Stomach (tissue), 8 donors: ENCODE measurements at regions not wholly inside any gene's neighbourhood (a gene's known extent, or its start where the extent isn't known, plus 50 kb on each side); places are given as distances from the start of the nearest gene placed in this dataset.

ENCODE experiments used
- DNase-seq, 2 donors: peaks; one replicate each; pipeline versions ENCODE4 v3.0.0 to v3.0.0-alpha.2; 2013 to 2019
- H3K27ac ChIP-seq, 5 donors: fragments of 200-600 bp in 4 of 5; sonication (generic) in 4 of 5; one replicate each; pipeline ENCODE4 v1.5.1; 2013 to 2019; ENCODE audit warnings: mild to moderate bottlenecking in 1 of 5, moderate library complexity in 1 of 5
- H3K27me3 ChIP-seq, 3 donors: fragments of 200-600 bp; sonication (generic); one replicate each; pipeline ENCODE4 v1.5.1; 2017 to 2019; ENCODE audit warnings: mixed run types in 1 of 3
- H3K36me3 ChIP-seq, 4 donors: fragments of 200-600 bp; sonication (generic); 1 replicate in 3 of 4; 2 replicates in 1 of 4; pipeline ENCODE4 v1.5.1; 2016 to 2019
- H3K4me1 ChIP-seq, 4 donors: fragments of 200-600 bp; sonication (generic); one replicate each; pipeline ENCODE4 v1.5.1; 2016 to 2019
- H3K4me3 ChIP-seq, 4 donors: fragments of 200-600 bp; sonication (generic) in 3 of 4; one replicate each; pipeline ENCODE4 v1.5.1; 2016 to 2019; ENCODE audit warnings: mild to moderate bottlenecking in 1 of 4
- H3K9me3 ChIP-seq, 4 donors: fragments of 200-600 bp; sonication (generic); one replicate each; pipeline ENCODE4 v1.5.1; 2016 to 2019
- EP300 ChIP-seq: sonication (generic); formaldehyde crosslinking; IDR thresholded peaks from one replicate; pipeline ENCODE4 v1.6.1; 2017; ENCODE audit warnings: antibody characterized with exemption
- POLR2A ChIP-seq, 4 donors: fragments of 450-650 bp; IDR thresholded peaks; one replicate each; pipeline ENCODE4 v1.6.1; 2016; ENCODE audit warnings: antibody characterized with exemption in 4 of 4, control low read depth in 2 of 4, mild to moderate bottlenecking in 1 of 4, moderate library complexity in 1 of 4
- POLR2AphosphoS5 ChIP-seq, 3 donors: sonication (generic); formaldehyde crosslinking; IDR thresholded peaks; one replicate each; pipeline ENCODE4 v1.6.1; 2016; ENCODE audit warnings: antibody characterized with exemption in 3 of 3
- WGBS, 5 donors: extraction: QIAGEN DNeasy Blood & Tissue Kit in 3 of 5; methylation state at CpG; one replicate each; pipeline versions ENCODE4 v1.1.5 to v1.1.7; 2013 to 2018; 5-methylcytosine and 5-hydroxymethylcytosine counted together
- intact Hi-C: fragments of 100-400 bp; cut with DNase I; formaldehyde crosslinking; loops from one replicate; pipeline ENCODE4 v1.15.1; 2023; ENCODE audit warnings: low total_unique reads
- TF ChIP-seq, protein P1 (sequence below), 7 experiments: fragments of 450-650 bp in 4 of 7; fragments of 200-600 bp in 3 of 7; sonication (generic) in 3 of 7; IDR thresholded peaks; one replicate each; pipeline ENCODE4 v1.5.1; 2016 to 2019; ENCODE audit warnings: antibody characterized with exemption in 7 of 7, control low read depth in 2 of 7, mild to moderate bottlenecking in 1 of 7
- donor health status: healthy with polysubstance abuse.
- donor health status: Bipolar disorder and iron deficiency.
- donor health status: healthy.

DNA sequence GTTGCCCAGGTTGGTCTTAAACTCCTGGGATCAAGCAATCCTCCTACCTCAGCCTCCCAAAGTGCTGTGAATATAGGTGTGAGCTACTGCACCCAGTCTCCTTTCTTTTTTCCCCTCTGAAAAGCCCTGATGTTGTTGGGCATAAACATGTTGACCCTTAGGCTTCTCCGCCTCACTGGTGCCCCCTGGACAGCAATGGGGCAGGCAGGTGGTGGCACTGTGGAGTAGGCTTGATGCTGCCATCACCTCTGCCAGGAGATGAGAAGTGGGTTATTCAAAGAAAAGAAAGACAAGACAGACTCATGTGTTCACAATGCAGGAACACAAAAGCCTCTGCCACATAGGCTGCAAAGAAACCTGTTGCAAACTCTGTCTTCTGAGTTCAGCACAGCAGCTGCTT, 169.9 kb downstream of the EN1 start:
- Histone ChIP-seq H3K27me3 (peaks cover 0 to 15% (median 0%) of the 10 kb centered on the region in 3 donors), H3K4me3 (no peak overlapping the region), H3K27ac (no peak overlapping the region), H3K36me3 (no peaks in the 10 kb centered on the region), H3K4me1 (no peaks in the 10 kb centered on the region), H3K9me3 (no peaks in the 10 kb centered on the region)
- intact Hi-C loops, result no loop called here
- DNase-seq, result no peak
- 60 to 83% (median 81%) methylated on average over 1 of the region's 1 CpG for WGBS, 5 donors
- no peak for TF ChIP-seq POLR2A (IDR thresholded peaks at IDR 0.05)
- TF ChIP-seq, protein P1, sequence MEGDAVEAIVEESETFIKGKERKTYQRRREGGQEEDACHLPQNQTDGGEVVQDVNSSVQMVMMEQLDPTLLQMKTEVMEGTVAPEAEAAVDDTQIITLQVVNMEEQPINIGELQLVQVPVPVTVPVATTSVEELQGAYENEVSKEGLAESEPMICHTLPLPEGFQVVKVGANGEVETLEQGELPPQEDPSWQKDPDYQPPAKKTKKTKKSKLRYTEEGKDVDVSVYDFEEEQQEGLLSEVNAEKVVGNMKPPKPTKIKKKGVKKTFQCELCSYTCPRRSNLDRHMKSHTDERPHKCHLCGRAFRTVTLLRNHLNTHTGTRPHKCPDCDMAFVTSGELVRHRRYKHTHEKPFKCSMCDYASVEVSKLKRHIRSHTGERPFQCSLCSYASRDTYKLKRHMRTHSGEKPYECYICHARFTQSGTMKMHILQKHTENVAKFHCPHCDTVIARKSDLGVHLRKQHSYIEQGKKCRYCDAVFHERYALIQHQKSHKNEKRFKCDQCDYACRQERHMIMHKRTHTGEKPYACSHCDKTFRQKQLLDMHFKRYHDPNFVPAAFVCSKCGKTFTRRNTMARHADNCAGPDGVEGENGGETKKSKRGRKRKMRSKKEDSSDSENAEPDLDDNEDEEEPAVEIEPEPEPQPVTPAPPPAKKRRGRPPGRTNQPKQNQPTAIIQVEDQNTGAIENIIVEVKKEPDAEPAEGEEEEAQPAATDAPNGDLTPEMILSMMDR (IDR thresholded peaks at IDR 0.05), result no peak
- no peak for TF ChIP-seq EP300
- TF ChIP-seq POLR2AphosphoS5 (IDR thresholded peaks at IDR 0.05), result no peak

DNA sequence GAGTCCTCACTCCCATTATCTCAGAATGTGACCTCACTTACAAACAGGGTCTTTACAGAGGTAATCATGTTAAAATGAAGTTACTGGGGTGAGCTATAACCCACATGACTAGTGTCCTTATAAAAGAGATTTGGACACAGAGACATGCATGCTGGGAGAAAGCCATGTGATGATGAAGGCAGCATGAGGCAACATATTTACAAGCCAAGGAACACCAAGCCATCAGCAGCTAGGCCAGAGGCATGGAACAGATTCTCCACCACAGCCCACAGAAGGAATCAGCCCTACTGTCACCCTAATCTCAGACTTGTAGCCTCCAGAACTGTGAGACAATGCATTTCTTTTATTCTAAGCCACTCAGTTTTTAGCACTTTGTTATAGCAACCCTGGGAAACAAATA, 171.9 kb downstream of the EN1 start:
- DNase-seq, result no peak
- TF ChIP-seq, protein P1 (IDR thresholded peaks at IDR 0.05), result no peak
- peaks cover 0 to 5% (median 0%) of the 10 kb centered on the region in 3 donors for H3K27me3 ChIP-seq
- H3K4me3 ChIP-seq, result no peak overlapping the region
- H3K9me3 ChIP-seq, result no peaks in the 10 kb centered on the region
- H3K27ac ChIP-seq, result no peak overlapping the region
- H3K36me3 ChIP-seq, result no peaks in the 10 kb centered on the region
- intact Hi-C loops, result no loop called here
- peaks cover 0 to 5% (median 0%) of the 10 kb centered on the region in 4 donors for H3K4me1 ChIP-seq

DNA sequence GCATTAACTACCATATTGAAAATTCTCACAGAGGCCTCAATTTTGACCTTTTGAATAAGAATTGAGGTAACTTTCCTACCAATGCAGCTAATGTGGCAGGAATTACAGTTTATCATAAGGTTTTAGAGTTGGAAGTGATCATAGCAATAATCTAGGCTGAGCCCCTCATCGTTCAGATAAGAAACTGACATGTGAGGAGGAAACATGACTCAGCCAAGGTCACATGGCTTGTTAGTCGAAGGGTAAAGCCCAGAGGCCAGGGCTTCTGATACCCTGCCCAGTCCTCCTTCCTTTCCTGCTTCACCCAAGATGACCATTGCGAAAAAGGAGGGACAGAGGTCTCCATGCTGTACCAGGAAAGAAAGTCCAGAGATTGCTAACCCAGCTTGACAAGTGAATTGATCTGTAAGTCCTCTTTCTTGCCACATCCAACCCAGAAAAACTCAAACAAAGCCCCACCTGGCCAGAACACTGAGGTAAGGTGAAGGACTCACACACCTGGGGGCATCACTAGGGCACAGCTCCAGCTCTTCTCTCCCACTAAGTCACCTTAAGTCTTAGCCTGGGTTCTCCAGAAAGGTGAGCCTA, 174.8 kb downstream of the EN1 start:
- 43 to 72% (median 72%) methylated on average over 3 of the region's 3 CpGs for WGBS, 5 donors

DNA sequence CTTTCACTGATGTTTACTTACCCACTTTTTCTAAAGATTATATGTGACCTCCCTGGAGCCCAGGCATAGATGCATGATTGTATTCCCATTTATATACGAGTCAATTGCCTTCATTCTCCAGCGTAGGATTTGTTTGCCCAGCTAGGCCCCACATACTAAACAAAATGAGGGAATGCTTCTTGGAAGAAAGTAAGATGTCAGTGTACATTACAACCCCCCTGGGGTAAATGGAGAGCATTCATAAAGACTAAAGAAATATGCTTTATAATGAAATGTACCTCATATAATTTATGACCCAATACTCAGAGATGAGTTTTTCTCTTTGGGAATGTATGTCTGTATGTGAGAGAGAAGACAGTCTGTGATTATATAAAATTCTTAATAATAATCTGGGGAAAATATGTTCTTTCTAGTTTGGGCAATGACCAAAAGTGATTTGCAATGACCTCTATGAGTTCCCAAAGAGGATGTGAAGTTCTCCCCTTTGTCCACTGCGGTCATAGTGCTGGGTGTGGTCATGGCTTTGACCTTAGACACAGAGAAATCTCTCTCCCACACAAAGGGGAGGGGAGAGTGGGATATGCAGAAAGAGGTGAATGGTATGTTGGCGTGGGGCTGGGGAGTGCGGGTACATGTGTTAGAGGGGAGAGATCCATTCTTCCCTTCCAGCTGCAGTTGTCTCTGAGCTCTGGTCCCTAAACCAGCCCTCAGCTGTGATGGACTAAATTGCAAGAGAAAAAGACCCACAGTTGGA, 175.6 kb downstream of the EN1 start:
- DNase-seq, result no peak
- WGBS, 5 donors, result 52 to 67% (median 62%) methylated on average over 5 of the region's 5 CpGs

More for the DNA sequence above, 174.8 kb downstream of the EN1 start:
- Histone ChIP-seq H3K36me3 (no peaks in the 10 kb centered on the region), H3K9me3 (no peaks in the 10 kb centered on the region), H3K4me1 (peaks cover 0 to 9% (median 0%) of the 10 kb centered on the region in 4 donors), H3K4me3 (no peak overlapping the region), H3K27ac (no peak overlapping the region), H3K27me3 (no peaks in the 10 kb centered on the region)
- intact Hi-C loops, result no loop called here
- TF ChIP-seq POLR2A (IDR thresholded peaks at IDR 0.05) (no peak), EP300 (no peak), POLR2AphosphoS5 (IDR thresholded peaks at IDR 0.05) (no peak)
- TF ChIP-seq, protein P1 (IDR thresholded peaks at IDR 0.05), result no peak
- no peak for DNase-seq

More for the DNA sequence above, 175.6 kb downstream of the EN1 start:
- peaks cover 0 to 9% (median 0%) of the 10 kb centered on the region in 4 donors for H3K4me1 ChIP-seq
- H3K9me3 ChIP-seq, result no peaks in the 10 kb centered on the region
- H3K27me3 ChIP-seq, result no peaks in the 10 kb centered on the region
- H3K4me3 ChIP-seq, result no peak overlapping the region
- intact Hi-C loops, result no loop called here
- TF ChIP-seq POLR2A (IDR thresholded peaks at IDR 0.05), result no peak
- no peak for TF ChIP-seq EP300
- TF ChIP-seq, protein P1 (IDR thresholded peaks at IDR 0.05), result no peak
- no peak for TF ChIP-seq POLR2AphosphoS5 (IDR thresholded peaks at IDR 0.05)
- H3K27ac ChIP-seq, result no peak overlapping the region
- no peaks in the 10 kb centered on the region for H3K36me3 ChIP-seq
